Naive thymus-derived CD4-positive, alpha-beta T cell (primary cell): ENCODE measurements at regions not wholly inside any gene's neighbourhood (a gene's known extent, or its start where the extent isn't known, plus 50 kb on each side); places are given as distances from the start of the nearest gene placed in this dataset.

ENCODE experiments used
- ATAC-seq: fragments of 150-1000 bp; cut with Tn5 transposase; 2 replicates; pipeline ENCODE4 v1.10.0; 2021; ENCODE audit warnings: mild to moderate bottlenecking, moderate library complexity
- CTCF ChIA-PET: fragments of 350-600 bp; sonication (Branson Sonifier 250); formaldehyde crosslinking; loops from one replicate; lab custom pipeline; 2021; ENCODE audit warnings: antibody characterized with exemption; lab: Charles Lee
- POLR2A ChIA-PET: fragments of 350-600 bp; sonication (Branson Sonifier 250); formaldehyde crosslinking; loops from one replicate; lab custom pipeline; 2021; ENCODE audit warnings: antibody characterized with exemption, inconsistent platforms; lab: Charles Lee
- DNase-seq, 9 donors: peaks; one replicate each; pipeline versions ENCODE4 v3.0.0 to v3.0.0-alpha.2; 2020 to 2022; ENCODE audit warnings: mixed read lengths in 1 of 9
- H3K27ac ChIP-seq: one replicate; pipeline ENCODE4 v1.7.0; 2013; ENCODE audit warnings: mild to moderate bottlenecking, low read depth, low read length, moderate library complexity
- H3K27me3 ChIP-seq, 2 donors: one replicate each; pipeline ENCODE4 v1.7.0; 2013; ENCODE audit warnings: low read length in 2 of 2, mild to moderate bottlenecking in 2 of 2, moderate library complexity in 2 of 2; ENCODE audit not compliant: control insufficient read depth in 2 of 2, insufficient read depth in 2 of 2
- H3K36me3 ChIP-seq, 3 experiments: 1 replicate in 2 of 3; 2 replicates in 1 of 3; pipeline ENCODE4 v1.7.0; 2013; ENCODE audit warnings: low read length in 3 of 3, mild to moderate bottlenecking in 3 of 3, moderate library complexity in 1 of 3; ENCODE audit not compliant: insufficient read depth in 3 of 3, control insufficient read depth in 2 of 3
- H3K4me1 ChIP-seq, 2 donors: one replicate each; pipeline ENCODE4 v1.7.0; 2013; ENCODE audit warnings: low read length in 2 of 2, mild to moderate bottlenecking in 2 of 2, moderate library complexity in 1 of 2; ENCODE audit not compliant: control insufficient read depth in 2 of 2, insufficient read depth in 2 of 2
- H3K4me3 ChIP-seq: 2 replicates; pipeline ENCODE4 v1.7.0; 2013; ENCODE audit warnings: mild to moderate bottlenecking, low read length
- H3K9me3 ChIP-seq, 3 experiments: 1 replicate in 2 of 3; 2 replicates in 1 of 3; pipeline ENCODE4 v1.7.0; 2013; ENCODE audit warnings: low read length in 3 of 3; ENCODE audit not compliant: control insufficient read depth in 2 of 3
- H3K27ac Mint-ChIP-seq, 9 donors: one replicate each; pipeline ENCODE4 v1.8.0; 2020 to 2022; ENCODE audit warnings: mixed read lengths in 9 of 9, mild to moderate bottlenecking in 8 of 9, moderate library complexity in 5 of 9, inconsistent platforms in 2 of 9
- H3K27me3 Mint-ChIP-seq, 5 donors: one replicate each; pipeline ENCODE4 v1.8.0; 2021 to 2022; ENCODE audit warnings: mixed read lengths in 5 of 5, mild to moderate bottlenecking in 1 of 5
- H3K36me3 Mint-ChIP-seq, 5 donors: one replicate each; pipeline ENCODE4 v1.8.0; 2020 to 2022; ENCODE audit warnings: mixed read lengths in 5 of 5, mild to moderate bottlenecking in 3 of 5, inconsistent platforms in 1 of 5
- H3K4me1 Mint-ChIP-seq, 7 donors: one replicate each; pipeline ENCODE4 v1.8.0; 2020 to 2022; ENCODE audit warnings: mixed read lengths in 7 of 7, mild to moderate bottlenecking in 3 of 7, inconsistent platforms in 1 of 7
- H3K4me3 Mint-ChIP-seq, 10 donors: one replicate each; pipeline ENCODE4 v1.8.0; 2020 to 2022; ENCODE audit warnings: mild to moderate bottlenecking in 10 of 10, mixed read lengths in 10 of 10, moderate library complexity in 6 of 10, inconsistent platforms in 2 of 10
- H3K9me3 Mint-ChIP-seq, 11 donors: one replicate each; pipeline ENCODE4 v1.8.0; 2020 to 2022; ENCODE audit warnings: mixed read lengths in 11 of 11, mild to moderate bottlenecking in 4 of 11, inconsistent platforms in 1 of 11, moderate library complexity in 1 of 11
- intact Hi-C, 2 donors: fragments of 100-400 bp; cut with micrococcal nuclease; formaldehyde crosslinking; loops; one replicate each; pipeline ENCODE4 v1.15.1; 2023

GRCh38 chr11:45423475-45424120, 137.5 kb upstream of the SYT13 start:
- Mint-ChIP-seq H3K27me3 (peaks cover 5 to 24% (median 15%) of the 10 kb centered on the region in 5 donors), H3K4me3 (no peak overlapping the region), H3K36me3 (no peaks in the 10 kb centered on the region), H3K4me1 (no peaks in the 10 kb centered on the region), H3K9me3 (peaks cover 0 to 9% (median 2%) of the 10 kb centered on the region in 11 donors), H3K27ac (no peak overlapping the region)
- H3K27me3 ChIP-seq: peaks cover 0 to 2% of the 10 kb centered on the region in 2 donors
- no peaks in the 10 kb centered on the region for H3K4me1 ChIP-seq
- ATAC-seq: no peak
- H3K4me3 ChIP-seq: no peak overlapping the region
- H3K9me3 ChIP-seq: peaks cover 0 to 4% (median 0%) of the 10 kb centered on the region in 3 experiments
- H3K36me3 ChIP-seq: no peaks in the 10 kb centered on the region
- DNase-seq: no peak
- H3K27ac ChIP-seq: no peak overlapping the region
- CTCF ChIA-PET: no interaction called here
- POLR2A ChIA-PET: no interaction called here
- intact Hi-C loops: no loop called here

DNA sequence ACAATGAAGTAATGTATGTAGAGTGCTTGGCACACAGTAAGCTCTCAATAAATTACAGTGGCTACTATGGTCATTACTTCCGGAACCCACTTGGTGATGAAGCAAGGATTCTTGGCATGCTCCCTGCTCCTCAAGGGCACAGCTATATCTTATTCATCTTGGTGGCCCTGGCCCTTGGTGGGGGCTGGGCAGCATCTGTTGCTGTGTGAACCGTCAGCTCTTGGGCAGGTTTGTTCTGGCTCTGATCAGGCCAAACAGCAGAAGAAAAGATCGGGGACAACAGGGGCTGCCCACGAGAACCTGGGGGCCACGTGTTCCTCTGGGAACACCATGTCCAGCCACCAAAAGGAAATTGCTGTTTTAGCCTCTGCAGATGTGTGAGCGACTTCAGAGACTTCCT, 136.9 kb upstream of the SYT13 start:
- no peak overlapping the region for H3K27ac ChIP-seq
- peaks cover 5 to 28% (median 16%) of the 10 kb centered on the region in 5 donors for H3K27me3 Mint-ChIP-seq
- H3K36me3 ChIP-seq: no peaks in the 10 kb centered on the region
- DNase-seq: no peak
- CTCF ChIA-PET: interaction anchor here (0.5 kb wide), 1 partner anchor 28 kb away, joined by 3 read pairs; no protein-coding TSS in a partner anchor
- no peak overlapping the region for H3K27ac Mint-ChIP-seq
- H3K9me3 Mint-ChIP-seq: peaks cover 0 to 12% (median 2%) of the 10 kb centered on the region in 11 donors
- ATAC-seq: no peak
- intact Hi-C loops: no loop called here
- no peaks in the 10 kb centered on the region for H3K4me1 Mint-ChIP-seq
- no peaks in the 10 kb centered on the region for H3K36me3 Mint-ChIP-seq
- H3K9me3 ChIP-seq: peaks cover 0 to 4% (median 0%) of the 10 kb centered on the region in 3 experiments
- H3K4me3 Mint-ChIP-seq: no peak overlapping the region
- POLR2A ChIA-PET: no interaction called here
- H3K4me1 ChIP-seq: no peaks in the 10 kb centered on the region
- H3K4me3 ChIP-seq: no peak overlapping the region
- peaks cover 0 to 2% of the 10 kb centered on the region in 2 donors for H3K27me3 ChIP-seq

DNA sequence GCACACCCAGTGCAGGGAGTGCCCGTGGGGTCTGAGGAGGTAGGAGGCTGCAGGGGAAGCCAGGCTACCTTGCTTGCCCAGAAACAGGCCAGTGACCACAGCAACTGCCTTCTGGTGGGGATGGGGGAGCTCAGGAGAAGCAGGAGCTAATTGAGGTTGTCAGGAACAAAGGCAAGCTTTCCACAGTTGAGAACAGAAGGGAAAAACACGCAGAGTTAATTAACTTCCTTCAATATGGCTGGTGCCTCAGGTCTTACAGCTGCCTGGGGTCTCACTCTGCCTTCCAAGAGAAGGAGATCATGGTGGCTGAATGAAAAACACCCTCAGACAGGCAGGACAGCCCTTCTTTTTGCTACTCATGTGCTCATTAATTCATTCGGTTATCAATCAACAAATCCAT, 127.9 kb upstream of the SYT13 start:
- ChIA-PET POLR2A (no interaction called here), CTCF (no interaction called here)
- intact Hi-C loops: no loop called here
- H3K27ac Mint-ChIP-seq: no peak overlapping the region
- DNase-seq (no peak), ATAC-seq (no peak)
- H3K9me3 Mint-ChIP-seq: peaks cover 0 to 6% (median 2%) of the 10 kb centered on the region in 11 donors
- no peaks in the 10 kb centered on the region for H3K4me1 Mint-ChIP-seq
- peaks cover 34 to 43% (median 41%) of the 10 kb centered on the region in 5 donors for H3K27me3 Mint-ChIP-seq
- Histone ChIP-seq H3K27ac (no peak overlapping the region), H3K36me3 (no peaks in the 10 kb centered on the region), H3K27me3 (no peaks in the 10 kb centered on the region), H3K4me3 (no peak overlapping the region), H3K9me3 (no peaks in the 10 kb centered on the region), H3K4me1 (no peaks in the 10 kb centered on the region)
- H3K4me3 Mint-ChIP-seq: no peak overlapping the region
- H3K36me3 Mint-ChIP-seq: no peaks in the 10 kb centered on the region

DNA sequence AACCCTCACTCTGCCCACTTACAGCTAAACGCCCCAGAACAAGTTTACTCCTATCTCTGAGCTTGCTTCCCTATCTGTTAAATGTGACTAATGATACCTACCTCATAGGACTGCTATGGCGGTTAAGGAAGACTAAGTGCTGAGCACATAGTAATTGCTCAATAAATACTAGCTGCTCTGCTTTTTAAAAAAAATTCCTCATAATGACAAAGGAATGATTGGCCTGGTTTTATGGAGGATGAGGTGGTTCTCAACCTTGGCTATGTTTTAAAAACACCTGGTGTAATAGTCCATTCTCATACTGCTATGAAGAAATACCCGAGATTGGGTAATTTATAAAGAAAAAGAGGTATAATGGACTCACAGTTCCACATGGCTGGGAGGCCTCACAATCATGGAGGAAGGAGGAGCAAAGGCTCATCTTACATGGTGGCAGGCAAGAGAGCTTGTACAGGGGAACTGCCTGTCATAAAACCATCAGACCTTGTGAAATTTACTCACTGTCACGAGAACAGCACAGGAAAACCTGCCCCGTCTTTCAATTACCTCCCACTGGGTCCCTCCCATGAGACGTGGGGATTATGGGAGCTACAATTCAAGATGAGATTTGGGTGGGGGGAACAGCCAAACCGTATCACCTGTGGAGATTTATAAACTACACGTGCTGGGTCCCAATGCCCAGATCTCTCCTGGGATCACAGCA, 127.2 kb upstream of the SYT13 start:
- ATAC-seq (no peak), DNase-seq (no peak)
- no peaks in the 10 kb centered on the region for H3K36me3 ChIP-seq
- H3K4me1 ChIP-seq: no peaks in the 10 kb centered on the region
- Mint-ChIP-seq H3K4me1 (no peaks in the 10 kb centered on the region), H3K36me3 (no peaks in the 10 kb centered on the region), H3K27ac (no peak overlapping the region), H3K4me3 (no peak overlapping the region), H3K9me3 (peaks cover 0 to 3% (median 0%) of the 10 kb centered on the region in 11 donors), H3K27me3 (peaks cover 32 to 46% (median 39%) of the 10 kb centered on the region in 5 donors)
- POLR2A ChIA-PET: no interaction called here
- no peak overlapping the region for H3K27ac ChIP-seq
- no peaks in the 10 kb centered on the region for H3K9me3 ChIP-seq
- intact Hi-C loops: no loop called here
- no peak overlapping the region for H3K4me3 ChIP-seq
- no peaks in the 10 kb centered on the region for H3K27me3 ChIP-seq
- CTCF ChIA-PET: no interaction called here

DNA sequence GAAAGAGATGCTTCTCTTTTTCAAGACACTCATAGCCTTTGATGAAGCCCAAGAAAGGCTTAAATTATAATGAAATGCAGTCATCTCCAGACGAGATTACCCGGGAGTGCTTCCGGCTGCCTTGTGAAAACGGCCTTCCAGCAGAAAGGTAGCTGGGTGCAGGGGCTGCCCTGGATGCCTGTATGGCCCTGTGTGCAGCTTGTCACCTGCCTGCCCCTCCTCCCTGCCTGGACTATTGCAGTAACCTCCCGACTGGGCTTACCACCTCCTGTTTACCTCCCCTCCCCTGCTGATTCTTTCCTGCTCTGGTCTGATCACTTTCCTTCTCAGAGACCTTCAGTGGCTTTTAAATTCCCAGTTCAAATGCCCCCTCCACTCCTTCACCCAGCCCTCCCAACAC, 126.4 kb upstream of the SYT13 start:
- ATAC-seq (no peak), DNase-seq (no peak)
- Mint-ChIP-seq H3K9me3 (peaks cover 0 to 3% (median 0%) of the 10 kb centered on the region in 11 donors), H3K27ac (peak overlapping the region in 1 of 9 donors; percentile 33), H3K4me3 (no peak overlapping the region), H3K4me1 (no peaks in the 10 kb centered on the region), H3K27me3 (peaks cover 35 to 50% (median 43%) of the 10 kb centered on the region in 5 donors), H3K36me3 (no peaks in the 10 kb centered on the region)
- H3K4me3 ChIP-seq: no peak overlapping the region
- no peaks in the 10 kb centered on the region for H3K36me3 ChIP-seq
- H3K9me3 ChIP-seq: no peaks in the 10 kb centered on the region
- H3K27ac ChIP-seq: no peak overlapping the region
- no peaks in the 10 kb centered on the region for H3K4me1 ChIP-seq
- CTCF ChIA-PET: no interaction called here
- no peaks in the 10 kb centered on the region for H3K27me3 ChIP-seq
- intact Hi-C loops: no loop called here
- POLR2A ChIA-PET: no interaction called here

- no peaks in the 10 kb centered on the region for H3K36me3 ChIP-seq
- H3K9me3 ChIP-seq: no peaks in the 10 kb centered on the region
- H3K4me1 Mint-ChIP-seq: no peaks in the 10 kb centered on the region
- peaks cover 0 to 3% (median 0%) of the 10 kb centered on the region in 11 donors for H3K9me3 Mint-ChIP-seq
- DNase-seq (no peak), ATAC-seq (no peak)
- intact Hi-C loops: no loop called here
- H3K27ac ChIP-seq: no peak overlapping the region
- CTCF ChIA-PET: no interaction called here
- POLR2A ChIA-PET: no interaction called here
- H3K36me3 Mint-ChIP-seq: no peaks in the 10 kb centered on the region
- H3K27me3 ChIP-seq: no peaks in the 10 kb centered on the region
- no peaks in the 10 kb centered on the region for H3K4me1 ChIP-seq
- H3K4me3 ChIP-seq: no peak overlapping the region
- no peak overlapping the region for H3K4me3 Mint-ChIP-seq
- H3K27me3 Mint-ChIP-seq: peaks cover 38 to 51% (median 45%) of the 10 kb centered on the region in 5 donors
- H3K27ac Mint-ChIP-seq: no peak overlapping the region
Observed at GRCh38 chr11:45412051-45412471, 125.9 kb upstream of the SYT13 start.
